ENCODE measurements at regions not wholly inside any gene's neighbourhood (a gene's known extent, or its start where the extent isn't known, plus 50 kb on each side); places are given as distances from the start of the nearest gene placed in this dataset.

DNA sequence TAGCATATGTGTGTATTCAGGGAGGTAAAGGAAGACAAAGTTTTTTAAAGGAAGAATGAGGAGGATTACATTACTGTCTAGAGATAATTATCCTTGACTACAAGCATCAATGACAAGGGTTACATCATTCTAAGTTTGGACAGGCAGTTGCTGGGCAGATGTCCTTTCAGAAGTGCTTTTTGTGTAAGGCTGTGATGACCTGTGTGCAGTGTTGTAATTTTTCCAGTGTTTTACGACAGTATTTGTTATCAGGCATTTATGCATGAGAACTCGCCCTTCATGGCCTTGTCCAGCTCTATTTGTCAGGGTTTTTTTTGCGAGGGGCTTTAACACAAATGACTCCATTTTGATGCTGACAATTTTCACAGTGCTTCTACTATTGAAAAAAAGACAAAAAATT, 658.3 kb upstream of the NXPH2 start:
- no peak for TF ChIP-seq EZH2 (IDR thresholded peaks at IDR 0.05; ENCODE audit: borderline replicate concordance, insufficient read depth, low read depth, low read length, poor library complexity, severe bottlenecking)
- TF ChIP-seq, protein P1, sequence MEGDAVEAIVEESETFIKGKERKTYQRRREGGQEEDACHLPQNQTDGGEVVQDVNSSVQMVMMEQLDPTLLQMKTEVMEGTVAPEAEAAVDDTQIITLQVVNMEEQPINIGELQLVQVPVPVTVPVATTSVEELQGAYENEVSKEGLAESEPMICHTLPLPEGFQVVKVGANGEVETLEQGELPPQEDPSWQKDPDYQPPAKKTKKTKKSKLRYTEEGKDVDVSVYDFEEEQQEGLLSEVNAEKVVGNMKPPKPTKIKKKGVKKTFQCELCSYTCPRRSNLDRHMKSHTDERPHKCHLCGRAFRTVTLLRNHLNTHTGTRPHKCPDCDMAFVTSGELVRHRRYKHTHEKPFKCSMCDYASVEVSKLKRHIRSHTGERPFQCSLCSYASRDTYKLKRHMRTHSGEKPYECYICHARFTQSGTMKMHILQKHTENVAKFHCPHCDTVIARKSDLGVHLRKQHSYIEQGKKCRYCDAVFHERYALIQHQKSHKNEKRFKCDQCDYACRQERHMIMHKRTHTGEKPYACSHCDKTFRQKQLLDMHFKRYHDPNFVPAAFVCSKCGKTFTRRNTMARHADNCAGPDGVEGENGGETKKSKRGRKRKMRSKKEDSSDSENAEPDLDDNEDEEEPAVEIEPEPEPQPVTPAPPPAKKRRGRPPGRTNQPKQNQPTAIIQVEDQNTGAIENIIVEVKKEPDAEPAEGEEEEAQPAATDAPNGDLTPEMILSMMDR (IDR thresholded peaks at IDR 0.05): no peak
- POLR2A ChIA-PET: no interaction called here
- Histone ChIP-seq H3K79me2 (ENCODE audit: control insufficient read depth, insufficient read depth, low read length) (no peaks in the 10 kb centered on the region), H3K27ac (ENCODE audit: low read length in 2 of 2) (no peak overlapping the region), H3K27me3 (replicated peaks in 1 of 4; ENCODE audit: control extremely low read depth in 1 of 4, control insufficient read depth in 3 of 4, insufficient read depth in 4 of 4, low read length in 3 of 4) (no peaks in the 10 kb centered on the region), H2AFZ (ENCODE audit: insufficient read depth, low read depth, low read length, poor library complexity, severe bottlenecking) (no peak overlapping the region), H3K9ac (ENCODE audit: low read length) (no peak overlapping the region), H3K36me3 (replicated peaks in 1 of 2; ENCODE audit: control extremely low read depth in 1 of 2, control insufficient read depth in 1 of 2, extremely low read depth in 1 of 2, insufficient read depth in 2 of 2, low read length in 1 of 2) (no peaks in the 10 kb centered on the region), H4K20me1 (ENCODE audit: control insufficient read depth, insufficient read depth, low read length, poor library complexity, severe bottlenecking) (no peaks in the 10 kb centered on the region), H3K4me1 (ENCODE audit: control insufficient read depth in 2 of 2, insufficient read depth in 2 of 2, low read length in 2 of 2) (no peaks in the 10 kb centered on the region), H3K4me2 (replicated peaks; ENCODE audit: low read depth, low read length, poor library complexity, severe bottlenecking) (no peak overlapping the region), H3K9me3 (ENCODE audit: control extremely low read depth in 1 of 3, control insufficient read depth in 2 of 3, insufficient read depth in 1 of 3, low read length in 2 of 3) (no peaks in the 10 kb centered on the region), H3K4me3 (ENCODE audit: control extremely low read depth in 1 of 5, extremely low read depth in 1 of 5, insufficient read depth in 1 of 5, low read depth in 2 of 5, low read length in 4 of 5) (no peak overlapping the region)
- intact Hi-C loops (cut with micrococcal nuclease): no loop called here
- H3K4me1 Mint-ChIP-seq: no peaks in the 10 kb centered on the region
- H3K27me3 Mint-ChIP-seq: no peaks in the 10 kb centered on the region
- H3K4me3 Mint-ChIP-seq: no peak overlapping the region
- DNase-seq (no peak), ATAC-seq (ENCODE audit: low read depth) (no peak)
- H3K27ac Mint-ChIP-seq: no peak overlapping the region
- CTCF ChIA-PET: no interaction called here
- H3K9me3 Mint-ChIP-seq (ENCODE audit: insufficient read depth): no peaks in the 10 kb centered on the region
- WGBS (ENCODE audit: insufficient coverage): 88% methylated on average over 1 of the region's 3 CpGs

DNA sequence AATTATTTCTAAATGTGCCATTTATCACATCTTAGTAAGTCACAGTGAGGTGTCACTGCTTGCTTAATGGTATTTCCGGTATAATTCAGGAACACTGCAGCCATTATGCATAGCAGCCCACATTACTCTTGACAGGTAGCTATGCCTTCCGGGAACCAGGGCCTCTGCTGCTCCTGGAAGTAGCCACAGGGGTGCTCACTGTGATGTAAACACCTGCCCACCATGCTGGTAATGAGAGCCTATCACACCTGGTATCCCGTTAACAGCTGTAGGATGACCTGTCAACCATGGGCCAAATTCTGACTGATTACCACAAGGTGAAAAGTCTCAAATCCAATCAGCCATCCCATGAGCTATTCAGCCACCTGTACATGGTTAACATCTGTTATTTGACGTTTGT, 647.0 kb upstream of the NXPH2 start:
- no peaks in the 10 kb centered on the region for H3K36me3 ChIP-seq (replicated peaks in 1 of 2; ENCODE audit: control extremely low read depth in 1 of 2, control insufficient read depth in 1 of 2, extremely low read depth in 1 of 2, insufficient read depth in 2 of 2, low read length in 1 of 2)
- intact Hi-C loops (cut with micrococcal nuclease): no loop called here
- Mint-ChIP-seq H3K9me3 (ENCODE audit: insufficient read depth) (no peaks in the 10 kb centered on the region), H3K4me1 (no peaks in the 10 kb centered on the region), H3K4me3 (no peak overlapping the region), H3K27me3 (no peaks in the 10 kb centered on the region), H3K27ac (no peak overlapping the region)
- H4K20me1 ChIP-seq (ENCODE audit: control insufficient read depth, insufficient read depth, low read length, poor library complexity, severe bottlenecking): no peaks in the 10 kb centered on the region
- H3K4me1 ChIP-seq (ENCODE audit: control insufficient read depth in 2 of 2, insufficient read depth in 2 of 2, low read length in 2 of 2): no peaks in the 10 kb centered on the region
- no peaks in the 10 kb centered on the region for H3K27me3 ChIP-seq (replicated peaks in 1 of 4; ENCODE audit: control extremely low read depth in 1 of 4, control insufficient read depth in 3 of 4, insufficient read depth in 4 of 4, low read length in 3 of 4)
- no peak overlapping the region for H3K9ac ChIP-seq (ENCODE audit: low read length)
- peaks cover 0 to 2% (median 0%) of the 10 kb centered on the region in 3 donors for H3K9me3 ChIP-seq (ENCODE audit: control extremely low read depth in 1 of 3, control insufficient read depth in 2 of 3, insufficient read depth in 1 of 3, low read length in 2 of 3)
- ATAC-seq (ENCODE audit: low read depth) (no peak), DNase-seq (no peak)
- 76% methylated on average over 3 of the region's 4 CpGs for whole genome bisulfite sequencing (ENCODE audit: insufficient coverage)
- H3K79me2 ChIP-seq (ENCODE audit: control insufficient read depth, insufficient read depth, low read length): no peaks in the 10 kb centered on the region
- TF ChIP-seq, protein P1 (IDR thresholded peaks at IDR 0.05): no peak
- TF ChIP-seq EZH2 (IDR thresholded peaks at IDR 0.05; ENCODE audit: borderline replicate concordance, insufficient read depth, low read depth, low read length, poor library complexity, severe bottlenecking): no peak
- H3K27ac ChIP-seq (ENCODE audit: low read length in 2 of 2): no peak overlapping the region
- H3K4me2 ChIP-seq (replicated peaks; ENCODE audit: low read depth, low read length, poor library complexity, severe bottlenecking): no peak overlapping the region
- ChIA-PET CTCF (no interaction called here), POLR2A (no interaction called here)
- H2AFZ ChIP-seq (ENCODE audit: insufficient read depth, low read depth, low read length, poor library complexity, severe bottlenecking): no peak overlapping the region
- no peak overlapping the region for H3K4me3 ChIP-seq (ENCODE audit: control extremely low read depth in 1 of 5, extremely low read depth in 1 of 5, insufficient read depth in 1 of 5, low read depth in 2 of 5, low read length in 4 of 5)

Data from B cell (primary cell).